Thyroid gland (tissue), 4 donors: ENCODE measurements at regions not wholly inside any gene's neighbourhood (a gene's known extent, or its start where the extent isn't known, plus 50 kb on each side); places are given as distances from the start of the nearest gene placed in this dataset.

Experiments used
- POLR2A ChIP-seq, 2 donors: fragments of 450-650 bp; IDR thresholded peaks; one replicate each; pipeline ENCODE4 v1.6.1; 2017; ENCODE audit warnings: antibody characterized with exemption in 2 of 2, mild to moderate bottlenecking in 2 of 2, moderate library complexity in 1 of 2
- TF ChIP-seq, protein P1 (sequence below), 6 experiments: fragments of 200-600 bp in 3 of 6; fragments of 450-650 bp in 3 of 6; sonication (generic) in 3 of 6; IDR thresholded peaks; one replicate each; pipeline ENCODE4 v1.5.1; 2016 to 2019; ENCODE audit warnings: antibody characterized with exemption in 6 of 6, mild to moderate bottlenecking in 2 of 6, inconsistent platforms in 1 of 6, moderate library complexity in 1 of 6

DNA sequence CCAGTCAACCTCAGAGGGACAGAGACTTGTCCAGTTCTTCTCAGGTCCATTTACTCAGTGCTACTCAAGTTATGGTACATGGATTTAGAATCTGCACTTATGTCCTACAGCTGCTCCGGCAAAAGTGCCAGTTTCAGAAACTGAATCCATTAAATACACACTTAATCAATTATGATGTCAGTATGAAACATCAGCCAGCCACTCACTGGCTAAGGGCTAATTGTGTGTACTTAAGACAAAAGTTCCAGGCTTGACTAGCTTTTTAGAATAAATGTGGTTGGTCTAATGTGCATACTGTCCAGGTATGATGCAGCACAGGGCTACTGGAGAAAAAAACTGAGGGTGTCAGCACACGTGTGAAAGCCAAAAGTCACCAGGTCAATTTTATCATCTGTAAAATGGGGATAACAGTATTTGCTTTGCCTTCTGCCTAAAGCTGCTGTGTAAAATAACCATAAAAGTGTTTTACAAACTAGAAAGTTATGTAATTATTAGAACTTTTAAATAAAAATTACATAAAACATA lies 55.4 kb upstream of the CYP2D6 start:
- TF ChIP-seq, protein P1, sequence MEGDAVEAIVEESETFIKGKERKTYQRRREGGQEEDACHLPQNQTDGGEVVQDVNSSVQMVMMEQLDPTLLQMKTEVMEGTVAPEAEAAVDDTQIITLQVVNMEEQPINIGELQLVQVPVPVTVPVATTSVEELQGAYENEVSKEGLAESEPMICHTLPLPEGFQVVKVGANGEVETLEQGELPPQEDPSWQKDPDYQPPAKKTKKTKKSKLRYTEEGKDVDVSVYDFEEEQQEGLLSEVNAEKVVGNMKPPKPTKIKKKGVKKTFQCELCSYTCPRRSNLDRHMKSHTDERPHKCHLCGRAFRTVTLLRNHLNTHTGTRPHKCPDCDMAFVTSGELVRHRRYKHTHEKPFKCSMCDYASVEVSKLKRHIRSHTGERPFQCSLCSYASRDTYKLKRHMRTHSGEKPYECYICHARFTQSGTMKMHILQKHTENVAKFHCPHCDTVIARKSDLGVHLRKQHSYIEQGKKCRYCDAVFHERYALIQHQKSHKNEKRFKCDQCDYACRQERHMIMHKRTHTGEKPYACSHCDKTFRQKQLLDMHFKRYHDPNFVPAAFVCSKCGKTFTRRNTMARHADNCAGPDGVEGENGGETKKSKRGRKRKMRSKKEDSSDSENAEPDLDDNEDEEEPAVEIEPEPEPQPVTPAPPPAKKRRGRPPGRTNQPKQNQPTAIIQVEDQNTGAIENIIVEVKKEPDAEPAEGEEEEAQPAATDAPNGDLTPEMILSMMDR (IDR thresholded peaks at IDR 0.05): no peak
- TF ChIP-seq POLR2A (IDR thresholded peaks at IDR 0.05): no peak
